IMR-90 (cell line): ENCODE measurements at regions not wholly inside any gene's neighbourhood (a gene's known extent, or its start where the extent isn't known, plus 50 kb on each side); places are given as distances from the start of the nearest gene placed in this dataset.

Experiments
- ATAC-seq: fragments of 200-7000 bp; cut with Tn5 transposase; 2 replicates; pipeline ENCODE4 v1.9.1; 2020; ENCODE audit warnings: low read depth, mild to moderate bottlenecking, moderate library complexity
- BruUV-seq: library from RNA; stranded (reverse); fragments of 400-500 nt; replicated peaks from 2 replicates; lab custom pipeline; 2021; lab: Mats Ljungman, UMichigan
- CTCF ChIA-PET: fragments of 300-600 bp; formaldehyde crosslinking; extraction: SDS; loops from one replicate; lab custom pipeline; 2021; ENCODE audit warnings: antibody characterized with exemption; lab: Yijun Ruan, JAX
- POLR2A ChIA-PET: fragments of 300-600 bp; sonication (Branson Sonifier 250); formaldehyde crosslinking; loops from one replicate; lab custom pipeline; 2022; ENCODE audit warnings: antibody characterized with exemption; ENCODE audit not compliant: unreplicated experiment; lab: Charles Lee
- DNase-seq: peaks from one replicate; pipeline ENCODE4 v3.0.0; 2013
- H2AFZ ChIP-seq: replicated peaks from 2 replicates; pipeline ENCODE3; 2013; ENCODE audit warnings: low read length, mild to moderate bottlenecking; ENCODE audit not compliant: poor library complexity
- H2AK5ac ChIP-seq: 2 replicates; pipeline ENCODE4 v1.6.1; 2013; ENCODE audit warnings: low read depth, low read length, inconsistent platforms
- H2AK9ac ChIP-seq: replicated peaks from 2 replicates; pipeline ENCODE3; 2013; ENCODE audit warnings: mild to moderate bottlenecking, low read depth, low read length, moderate library complexity; ENCODE audit not compliant: poor library complexity
- H2BK120ac ChIP-seq: 2 replicates; pipeline ENCODE4 v1.6.1; 2013; ENCODE audit warnings: low read depth, low read length, inconsistent platforms
- H2BK15ac ChIP-seq: 3 replicates; pipeline ENCODE4 v1.6.1; 2013; ENCODE audit warnings: low read depth, low read length, inconsistent platforms
- H2BK20ac ChIP-seq: 2 replicates; pipeline ENCODE4 v1.6.1; 2013; ENCODE audit warnings: low read depth, mild to moderate bottlenecking, inconsistent platforms, low read length, moderate library complexity
- H2BK5ac ChIP-seq: 2 replicates; pipeline ENCODE4 v1.6.1; 2013; ENCODE audit warnings: mild to moderate bottlenecking, low read depth, low read length, inconsistent platforms; ENCODE audit not compliant: poor library complexity, severe bottlenecking
- H3K14ac ChIP-seq: replicated peaks from 2 replicates; pipeline ENCODE4 v1.6.1; 2013; ENCODE audit warnings: low read depth, low read length, inconsistent platforms
- H3K18ac ChIP-seq: 2 replicates; pipeline ENCODE4 v1.6.1; 2013; ENCODE audit warnings: low read depth, low read length, control low read depth
- H3K23ac ChIP-seq: 2 replicates; pipeline ENCODE4 v1.6.1; 2013; ENCODE audit warnings: low read depth, low read length, inconsistent platforms
- H3K27ac ChIP-seq: 2 replicates; pipeline ENCODE4 v1.5.1; 2013; ENCODE audit warnings: mild to moderate bottlenecking, control low read depth, low read length; ENCODE audit not compliant: insufficient read depth
- H3K27me3 ChIP-seq: 2 replicates; pipeline ENCODE4 v1.6.1; 2013; ENCODE audit warnings: low read length; ENCODE audit not compliant: control insufficient read depth, insufficient read depth
- H3K36me3 ChIP-seq: 2 replicates; pipeline ENCODE4 v1.6.1; 2013; ENCODE audit warnings: low read length, mixed read lengths; ENCODE audit not compliant: control insufficient read depth, insufficient read depth
- H3K4ac ChIP-seq: 2 replicates; pipeline ENCODE4 v1.6.1; 2013; ENCODE audit warnings: low read depth, low read length, inconsistent platforms
- H3K4me1 ChIP-seq: 2 replicates; pipeline ENCODE4 v1.6.1; 2013; ENCODE audit warnings: low read length, mixed read lengths; ENCODE audit not compliant: control insufficient read depth, insufficient read depth
- H3K4me2 ChIP-seq: 2 replicates; pipeline ENCODE4 v1.6.1; 2013; ENCODE audit warnings: low read depth, mild to moderate bottlenecking, control low read depth, low read length, moderate library complexity
- H3K4me3 ChIP-seq: 2 replicates; pipeline ENCODE4 v1.5.1; 2013; ENCODE audit warnings: low read depth, mild to moderate bottlenecking, control low read depth, low read length, moderate library complexity; ENCODE audit not compliant: insufficient read depth
- H3K56ac ChIP-seq: 2 replicates; pipeline ENCODE4 v1.6.1; 2013; ENCODE audit warnings: low read length, inconsistent platforms; ENCODE audit not compliant: insufficient read depth; ENCODE audit errors: extremely low read depth
- H3K79me1 ChIP-seq, 2 experiments: 2 replicates each; pipeline ENCODE4 v1.6.1; 2013; ENCODE audit warnings: low read length in 2 of 2, inconsistent platforms in 1 of 2, low read depth in 1 of 2
- H3K9ac ChIP-seq: 2 replicates; pipeline ENCODE4 v1.6.1; 2013; ENCODE audit warnings: low read depth, low read length, control low read depth
- H3K9me1 ChIP-seq: 2 replicates; pipeline ENCODE4 v1.6.1; 2013; ENCODE audit warnings: low read length, inconsistent platforms; ENCODE audit not compliant: insufficient read depth
- H3K9me3 ChIP-seq: 2 replicates; pipeline ENCODE4 v1.6.1; 2013; ENCODE audit warnings: low read length; ENCODE audit not compliant: control insufficient read depth, insufficient read depth
- H4K20me1 ChIP-seq: 2 replicates; pipeline ENCODE4 v1.6.1; 2013; ENCODE audit warnings: low read length, inconsistent platforms; ENCODE audit not compliant: insufficient read depth
- H4K5ac ChIP-seq: 2 replicates; pipeline ENCODE4 v1.6.1; 2013; ENCODE audit warnings: mild to moderate bottlenecking, low read depth, low read length, control low read depth
- H4K8ac ChIP-seq, 2 experiments: 2 replicates each; pipeline ENCODE4 v1.6.1; 2013; ENCODE audit warnings: low read depth in 2 of 2, low read length in 2 of 2, control low read depth in 1 of 2, inconsistent platforms in 1 of 2
- H4K91ac ChIP-seq: 2 replicates; pipeline ENCODE4 v1.6.1; 2013; ENCODE audit warnings: low read depth, low read length, inconsistent platforms; ENCODE audit not compliant: insufficient read depth
- BHLHE40 ChIP-seq: fragments of 150-350 bp; IDR thresholded peaks from 2 replicates; pipeline ENCODE4 v1.6.1; 2016; ENCODE audit warnings: mild to moderate bottlenecking, low read depth, low read length
- CEBPB ChIP-seq: IDR thresholded peaks from 2 replicates; pipeline ENCODE4 v1.6.1; 2012; ENCODE audit warnings: low read depth, low read length, improper control_type of control experiment
- CHD1 ChIP-seq: IDR thresholded peaks from 2 replicates; pipeline ENCODE4 v1.6.1; 2012; ENCODE audit warnings: low read depth, low read length, improper control_type of control experiment
- CTCF ChIP-seq: conservative IDR thresholded peaks from 2 replicates; pipeline ENCODE4 v1.5.1; 2012; ENCODE audit warnings: mild to moderate bottlenecking, low read depth, low read length, improper control_type of control experiment
- ELK1 ChIP-seq: fragments of 150-350 bp; IDR thresholded peaks from 2 replicates; pipeline ENCODE4 v1.6.1; 2016; ENCODE audit warnings: low read depth, mild to moderate bottlenecking, low read length, moderate library complexity, borderline replicate concordance
- FOS ChIP-seq: fragments of 150-350 bp; IDR thresholded peaks from 2 replicates; pipeline ENCODE4 v1.6.1; 2016; ENCODE audit warnings: low read depth, low read length
- MAFK ChIP-seq: IDR thresholded peaks from 2 replicates; pipeline ENCODE4 v1.6.1; 2012; ENCODE audit warnings: low read depth, low read length, improper control_type of control experiment
- MAZ ChIP-seq: IDR thresholded peaks from 2 replicates; pipeline ENCODE4 v1.6.1; 2012; ENCODE audit warnings: low read depth, mild to moderate bottlenecking, low read length, improper control_type of control experiment, moderate library complexity, borderline replicate concordance
- MXI1 ChIP-seq: IDR thresholded peaks from 2 replicates; pipeline ENCODE4 v1.6.1; 2012; ENCODE audit warnings: low read depth, mild to moderate bottlenecking, low read length, moderate library complexity, borderline replicate concordance
- NFE2L2 ChIP-seq: fragments of 150-350 bp; IDR thresholded peaks from 2 replicates; pipeline ENCODE4 v1.6.1; 2016; ENCODE audit warnings: low read depth, mild to moderate bottlenecking, low read length
- POLR2A ChIP-seq: IDR thresholded peaks from 2 replicates; pipeline ENCODE4 v1.6.1; 2012; ENCODE audit warnings: mild to moderate bottlenecking, low read depth, low read length
- RAD21 ChIP-seq: IDR thresholded peaks from 2 replicates; pipeline ENCODE4 v1.6.1; 2012; ENCODE audit warnings: low read length, improper control_type of control experiment
- RCOR1 ChIP-seq: IDR thresholded peaks from 2 replicates; pipeline ENCODE4 v1.6.1; 2012; ENCODE audit warnings: mild to moderate bottlenecking, low read length, improper control_type of control experiment; ENCODE audit not compliant: insufficient replicate concordance
- RFX5 ChIP-seq: IDR thresholded peaks from 2 replicates; pipeline ENCODE4 v1.8.0; 2012; ENCODE audit warnings: low read depth, mild to moderate bottlenecking, low read length, moderate library complexity
- SMC3 ChIP-seq: fragments of 150-350 bp; IDR thresholded peaks from 2 replicates; pipeline ENCODE4 v1.6.1; 2016; ENCODE audit warnings: low read depth, mild to moderate bottlenecking, antibody characterized with exemption, low read length, moderate library complexity
- USF2 ChIP-seq: fragments of 150-350 bp; IDR thresholded peaks from 2 replicates; pipeline ENCODE4 v1.6.1; 2017; ENCODE audit warnings: mild to moderate bottlenecking, antibody characterized with exemption, low read length, low read depth
- WGBS, 2 experiments: methylation state at CpG; one replicate each; pipeline versions ENCODE4 v1.1.5 to v1.1.7; 2013; ENCODE audit warnings: missing lambda C conversion rate in 2 of 2; ENCODE audit not compliant: insufficient read length in 1 of 2; ENCODE audit errors: extremely low coverage in 2 of 2; 5-methylcytosine and 5-hydroxymethylcytosine counted together
- dilution Hi-C: fragments of 300-500 bp; cut with HindIII; formaldehyde crosslinking; loops from one replicate; pipeline ENCODE4 v1.14.3; 2018; ENCODE audit warnings: low sequenced_read_pairs; ENCODE audit not compliant: unreplicated experiment
- in situ Hi-C: fragments of 300-500 bp; cut with MboI; formaldehyde crosslinking; loops from 3 replicates; pipeline ENCODE4 v1.14.3; 2019; ENCODE audit warnings: low sequenced_read_pairs, inconsistent platforms, mixed read lengths
- intact Hi-C: fragments of 100-400 bp; cut with micrococcal nuclease; formaldehyde crosslinking; loops from 2 replicates; pipeline ENCODE4 v1.10.0; 2022

- Histone ChIP-seq H2AFZ (no peak overlapping the region), H3K14ac (no peak overlapping the region), H3K18ac (no peak overlapping the region), H3K27ac (no peak overlapping the region), H4K5ac (no peak overlapping the region), H3K4me1 (no peaks in the 10 kb centered on the region), H2AK5ac (no peak overlapping the region), H3K36me3 (no peaks in the 10 kb centered on the region), H4K20me1 (no peaks in the 10 kb centered on the region), H3K56ac (no peak overlapping the region), H3K4me3 (no peak overlapping the region), H3K79me1 (no peaks in the 10 kb centered on the region), H3K9me1 (no peaks in the 10 kb centered on the region), H2BK15ac (no peak overlapping the region), H3K23ac (no peak overlapping the region), H2BK20ac (no peak overlapping the region), H3K4ac (no peak overlapping the region), H3K9me3 (peaks cover 6% of the 10 kb centered on the region; the same call in 1 of the 2 replicates), H3K9ac (no peak overlapping the region), H4K91ac (no peak overlapping the region), H3K27me3 (no peaks in the 10 kb centered on the region), H2BK120ac (no peak overlapping the region), H2BK5ac (no peak overlapping the region), H2AK9ac (no peak overlapping the region), H4K8ac (no peak overlapping the region), H3K4me2 (no peak overlapping the region)
- BruUV-seq: no TSS peak
- in situ Hi-C loops (no loop called here), intact Hi-C loops (no loop called here), dilution Hi-C loops (no loop called here)
- ChIA-PET CTCF (no interaction called here), POLR2A (no interaction called here)
- DNase-seq: peak; percentile 1
- WGBS, 2 experiments: no CpG with 5 or more reads among the region's 2 CpGs
- ATAC-seq: no peak
- no peak for TF ChIP-seq RFX5
- TF ChIP-seq MAFK: no peak
- no peak for TF ChIP-seq RCOR1
- no peak for TF ChIP-seq ELK1
- no peak for TF ChIP-seq POLR2A
- TF ChIP-seq NFE2L2: no peak
- no peak for TF ChIP-seq CEBPB
- TF ChIP-seq MAZ: no peak
- no peak for TF ChIP-seq CHD1
- no peak for TF ChIP-seq MXI1
- no peak for TF ChIP-seq RAD21
- TF ChIP-seq BHLHE40: no peak
- no peak for TF ChIP-seq FOS
- TF ChIP-seq CTCF: no peak
- TF ChIP-seq SMC3: no peak
- no peak for TF ChIP-seq USF2
Measured at GRCh38 chr9:118929287-118929686, 439.9 kb downstream of the BRINP1 start.
